LNCAP (cell line): ENCODE measurements at regions not wholly inside any gene's neighbourhood (a gene's known extent, or its start where the extent isn't known, plus 50 kb on each side); places are given as distances from the start of the nearest gene placed in this dataset.

ENCODE experiments used
- TF ChIP-seq, protein P1 (sequence below): fragments of 450-650 bp; IDR thresholded peaks from 2 replicates; pipeline ENCODE4 v1.5.1; 2017; ENCODE audit warnings: mild to moderate bottlenecking

DNA sequence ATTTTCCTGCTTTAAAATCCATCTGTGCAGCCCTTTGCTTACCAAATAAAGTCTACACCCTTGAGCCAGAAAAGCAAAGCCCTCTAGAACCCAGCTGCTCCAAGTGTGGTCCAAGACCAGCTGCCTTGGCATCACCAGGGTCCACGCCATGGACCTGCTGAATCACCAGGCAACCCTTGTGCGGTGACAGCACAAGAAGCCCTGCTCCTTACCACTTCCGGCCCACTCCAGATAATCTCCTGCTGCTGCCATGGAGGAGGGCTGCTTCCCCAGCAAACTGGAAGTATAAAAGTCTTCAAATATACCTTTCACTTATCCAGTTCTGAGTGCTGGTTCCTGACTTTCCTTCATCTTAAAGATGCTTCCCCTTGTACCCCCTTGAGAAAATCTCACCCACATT lies 106.0 kb upstream of the PKDCC start:
- TF ChIP-seq, protein P1, sequence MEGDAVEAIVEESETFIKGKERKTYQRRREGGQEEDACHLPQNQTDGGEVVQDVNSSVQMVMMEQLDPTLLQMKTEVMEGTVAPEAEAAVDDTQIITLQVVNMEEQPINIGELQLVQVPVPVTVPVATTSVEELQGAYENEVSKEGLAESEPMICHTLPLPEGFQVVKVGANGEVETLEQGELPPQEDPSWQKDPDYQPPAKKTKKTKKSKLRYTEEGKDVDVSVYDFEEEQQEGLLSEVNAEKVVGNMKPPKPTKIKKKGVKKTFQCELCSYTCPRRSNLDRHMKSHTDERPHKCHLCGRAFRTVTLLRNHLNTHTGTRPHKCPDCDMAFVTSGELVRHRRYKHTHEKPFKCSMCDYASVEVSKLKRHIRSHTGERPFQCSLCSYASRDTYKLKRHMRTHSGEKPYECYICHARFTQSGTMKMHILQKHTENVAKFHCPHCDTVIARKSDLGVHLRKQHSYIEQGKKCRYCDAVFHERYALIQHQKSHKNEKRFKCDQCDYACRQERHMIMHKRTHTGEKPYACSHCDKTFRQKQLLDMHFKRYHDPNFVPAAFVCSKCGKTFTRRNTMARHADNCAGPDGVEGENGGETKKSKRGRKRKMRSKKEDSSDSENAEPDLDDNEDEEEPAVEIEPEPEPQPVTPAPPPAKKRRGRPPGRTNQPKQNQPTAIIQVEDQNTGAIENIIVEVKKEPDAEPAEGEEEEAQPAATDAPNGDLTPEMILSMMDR, result no peak

DNA sequence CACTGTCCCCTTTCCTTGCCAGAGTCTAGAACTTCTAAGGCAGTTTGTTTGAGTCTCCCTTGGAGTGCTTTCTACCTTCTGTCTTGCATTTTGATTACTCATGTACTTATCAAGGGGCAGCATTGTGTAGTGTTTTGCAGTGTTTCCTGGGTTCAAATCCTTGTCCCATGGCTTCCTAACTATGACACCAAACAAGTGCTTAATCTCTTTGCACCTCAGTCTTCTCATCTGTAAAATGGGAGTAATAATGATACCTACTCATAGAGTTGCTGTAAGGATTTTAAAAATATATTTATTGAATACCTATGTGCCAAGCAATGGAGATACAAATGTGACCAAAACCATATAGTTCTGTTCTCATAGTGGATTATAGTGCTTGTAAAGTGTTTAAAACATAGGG lies 105.5 kb upstream of the PKDCC start:
- TF ChIP-seq, protein P1, result no peak

DNA sequence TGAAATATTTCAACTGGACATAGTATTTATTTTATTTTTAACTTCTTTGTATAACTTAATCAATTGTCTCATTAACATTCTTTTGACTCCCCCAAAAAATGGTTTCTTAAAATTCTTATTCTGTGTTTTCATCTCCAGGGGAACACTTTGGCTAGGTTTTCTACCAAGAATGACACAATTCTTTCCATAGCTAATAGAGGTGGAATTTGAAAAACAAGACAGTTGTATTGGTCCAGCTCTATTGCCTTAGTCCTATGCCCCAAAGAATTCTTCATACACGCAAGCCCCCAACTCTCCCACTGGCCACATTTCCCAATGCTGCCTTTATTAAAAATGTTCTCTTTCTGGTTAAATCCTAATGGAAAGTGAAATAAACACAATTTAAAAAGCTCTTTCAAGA lies 104.7 kb upstream of the PKDCC start:
- TF ChIP-seq, protein P1, result no peak

DNA sequence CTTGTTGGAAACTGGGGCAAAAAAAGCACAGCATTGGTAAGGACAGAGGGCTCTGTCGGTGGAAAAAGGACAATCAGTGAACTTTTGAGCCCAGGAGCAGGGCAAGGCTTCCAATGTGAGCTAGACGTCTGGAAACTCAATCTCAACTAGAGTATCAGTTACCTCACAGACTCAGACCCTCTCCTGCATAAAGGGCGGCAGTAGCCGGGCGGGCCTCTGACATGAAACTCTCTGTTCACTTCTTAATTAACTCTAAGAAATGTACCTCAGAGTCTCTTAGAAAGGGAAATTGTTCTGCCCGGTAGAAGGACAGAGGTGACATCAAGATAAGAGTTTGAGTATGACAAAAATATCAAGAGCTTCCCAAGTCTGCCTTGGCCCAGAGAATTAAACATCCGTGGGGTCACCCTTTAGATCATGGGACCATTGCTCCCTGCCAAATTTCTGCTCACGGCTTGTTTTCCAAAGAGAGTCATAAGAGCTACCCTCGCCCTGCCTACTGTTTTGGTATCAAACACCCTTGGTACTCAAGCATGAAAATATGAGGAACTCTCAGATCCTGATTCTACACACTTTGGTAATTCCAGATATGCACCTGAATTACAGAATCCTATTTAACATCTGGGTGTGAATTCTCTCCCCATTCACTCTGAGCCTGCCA lies 103.5 kb upstream of the PKDCC start:
- TF ChIP-seq, protein P1, result no peak

DNA sequence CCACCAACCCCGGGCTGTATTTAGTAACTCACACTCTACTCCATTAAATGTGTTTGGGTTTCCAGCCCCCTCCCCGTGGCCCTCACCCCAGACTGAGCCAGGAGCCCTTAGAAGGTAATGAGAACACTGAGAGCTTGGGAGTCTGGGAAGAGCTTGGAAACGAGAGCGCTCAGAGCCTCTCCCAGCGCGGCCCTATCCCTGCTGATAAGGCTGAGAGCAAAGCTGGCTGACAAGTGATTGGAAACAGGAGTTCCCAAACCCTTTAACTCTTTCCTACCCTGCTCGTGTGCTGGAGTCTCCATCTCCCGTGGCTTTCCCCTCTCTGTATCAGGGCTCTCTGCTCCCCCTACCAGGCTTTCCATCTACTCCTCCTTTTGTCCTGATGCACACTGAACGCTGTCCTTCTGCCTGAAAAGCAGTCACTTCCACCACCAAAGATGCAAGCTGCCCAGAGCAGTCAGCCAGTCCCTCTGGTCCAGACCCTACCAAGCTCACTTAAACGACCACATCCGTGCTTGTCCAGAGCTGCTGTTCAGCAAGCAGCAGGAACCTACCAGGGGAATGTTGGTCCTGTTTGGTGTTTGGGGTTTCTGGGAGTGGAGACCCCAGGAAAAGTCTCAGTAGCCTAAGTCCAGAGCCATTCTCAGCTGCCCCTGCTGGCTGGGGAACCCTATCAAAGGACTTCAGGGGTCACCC lies 100.0 kb upstream of the PKDCC start:
- TF ChIP-seq, protein P1, result no peak

DNA sequence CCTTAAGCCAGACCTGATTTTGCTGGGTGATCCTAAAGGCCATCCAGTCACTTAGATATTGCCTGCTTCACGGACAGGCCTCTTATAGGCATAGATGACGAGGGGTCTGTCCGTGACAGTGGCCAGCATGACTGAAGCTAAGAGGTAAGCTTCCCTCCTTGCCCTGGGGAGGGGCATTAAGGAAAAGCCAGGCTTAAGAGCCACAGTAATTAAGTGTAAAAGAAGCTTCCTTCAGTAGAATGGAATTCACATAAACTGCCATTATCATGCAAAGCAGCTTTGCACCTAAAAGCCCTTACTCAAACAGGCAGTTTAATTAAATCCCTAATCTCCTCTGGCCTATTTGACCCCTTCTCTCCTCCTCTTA lies 99.4 kb upstream of the PKDCC start:
- TF ChIP-seq, protein P1, result no peak

DNA sequence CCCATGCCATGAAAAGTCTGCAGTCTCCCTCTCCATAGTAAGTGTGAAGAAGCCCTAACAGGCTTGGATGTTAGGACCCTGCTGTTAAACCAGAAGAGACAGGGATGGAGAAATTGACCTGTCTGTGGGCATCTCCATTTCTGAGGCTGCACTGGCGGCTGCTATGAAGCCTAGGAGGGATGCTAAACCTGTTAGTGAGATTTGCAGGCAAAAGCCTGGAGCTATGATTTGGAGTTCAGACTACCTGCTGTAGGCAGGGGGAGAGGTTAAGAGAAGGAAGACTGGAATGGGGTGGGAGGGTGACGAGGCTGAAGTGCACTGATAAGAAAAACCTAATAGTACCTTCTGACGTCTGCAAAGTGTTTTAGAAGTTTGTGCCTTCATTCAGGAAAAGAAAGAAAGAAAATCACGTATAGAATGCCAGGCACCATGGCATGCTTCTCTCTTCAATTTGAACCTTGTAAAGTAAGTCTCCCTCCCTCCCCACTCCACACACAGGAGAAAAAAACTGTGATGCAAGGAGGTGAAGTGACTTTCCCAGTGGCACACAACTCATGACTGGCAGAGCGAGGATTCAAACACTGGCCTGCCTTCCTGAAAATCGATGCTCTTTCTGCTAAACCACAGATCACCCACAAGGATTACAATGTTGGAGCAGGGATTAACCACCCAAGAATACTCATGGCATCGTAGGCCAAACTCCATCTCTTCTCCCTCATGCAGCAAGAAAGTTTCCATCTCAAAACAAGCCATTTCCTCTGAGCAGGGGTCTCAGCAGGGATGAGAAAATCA lies 98.5 kb upstream of the PKDCC start:
- TF ChIP-seq, protein P1, result no peak
